NCI-H146 treated with DMSO at 0.1 percent for 48 hours (cell line): ENCODE measurements at regions not wholly inside any gene's neighbourhood (a gene's known extent, or its start where the extent isn't known, plus 50 kb on each side); places are given as distances from the start of the nearest gene placed in this dataset.
"Not testable (repeated sequence)": the region's sequence is repeated elsewhere in the genome, so short reads cannot be mapped to it uniquely, and the experiment has no call there.

ENCODE experiments used
- DNase-seq: peaks from one replicate; lab custom pipeline; 2025; ENCODE audit not compliant: unreplicated experiment; lab: John Stamatoyannopoulos, UW

- no peak for DNase-seq
These were observed 955.5 kb downstream of the TMTC2 start for GRCh38 chr12:83642205-83642604.

GRCh38 chr12:83641789-83642188, 955.1 kb downstream of the TMTC2 start:
- no peak for DNase-seq

GRCh38 chr12:83634726-83635267, 948.1 kb downstream of the TMTC2 start:
- DNase-seq, result no peak

GRCh38 chr12:83630526-83630925, 943.8 kb downstream of the TMTC2 start:
- no peak for DNase-seq

GRCh38 chr12:83629931-83630330, 943.2 kb downstream of the TMTC2 start:
- DNase-seq, result no peak

- no peak for DNase-seq
These were observed 935.5 kb downstream of the TMTC2 start for GRCh38 chr12:83622205-83622604.

GRCh38 chr12:83619973-83620372, 933.3 kb downstream of the TMTC2 start:
- no peak for DNase-seq

GRCh38 chr12:83615152-83615551, 928.4 kb downstream of the TMTC2 start:
- DNase-seq, result no peak

- no peak for DNase-seq
These were observed 926.9 kb downstream of the TMTC2 start for GRCh38 chr12:83613586-83614110.

GRCh38 chr12:83603106-83603505, 916.4 kb downstream of the TMTC2 start:
- no peak for DNase-seq

- DNase-seq, result no peak
These were observed 888.6 kb downstream of the TMTC2 start for GRCh38 chr12:83575326-83575725.

GRCh38 chr12:83574142-83574541, 887.4 kb downstream of the TMTC2 start:
- DNase-seq, result no peak

GRCh38 chr12:83573671-83574070, 887.0 kb downstream of the TMTC2 start:
- no peak for DNase-seq

- DNase-seq, result no peak
These were observed 872.9 kb downstream of the TMTC2 start for GRCh38 chr12:83559650-83560049.

- not testable (repeated sequence) for DNase-seq
These were observed 869.3 kb downstream of the TMTC2 start for GRCh38 chr12:83556040-83556439.

GRCh38 chr12:83541446-83541845, 854.7 kb downstream of the TMTC2 start:
- DNase-seq, result no peak

GRCh38 chr12:83538361-83538965, 851.8 kb downstream of the TMTC2 start:
- DNase-seq, result no peak

- no peak for DNase-seq
These were observed 850.8 kb downstream of the TMTC2 start for GRCh38 chr12:83537428-83538053.

GRCh38 chr12:83536496-83536895, 849.8 kb downstream of the TMTC2 start:
- no peak for DNase-seq

GRCh38 chr12:83528571-83528970, 841.9 kb downstream of the TMTC2 start:
- no peak for DNase-seq

- no peak for DNase-seq
These were observed 841.1 kb downstream of the TMTC2 start for GRCh38 chr12:83527810-83528209.

- no peak for DNase-seq
These were observed 828.8 kb downstream of the TMTC2 start for GRCh38 chr12:83515306-83516026.
